ENCODE measurements at regions not wholly inside any gene's neighbourhood (a gene's known extent, or its start where the extent isn't known, plus 50 kb on each side); places are given as distances from the start of the nearest gene placed in this dataset.

DNA sequence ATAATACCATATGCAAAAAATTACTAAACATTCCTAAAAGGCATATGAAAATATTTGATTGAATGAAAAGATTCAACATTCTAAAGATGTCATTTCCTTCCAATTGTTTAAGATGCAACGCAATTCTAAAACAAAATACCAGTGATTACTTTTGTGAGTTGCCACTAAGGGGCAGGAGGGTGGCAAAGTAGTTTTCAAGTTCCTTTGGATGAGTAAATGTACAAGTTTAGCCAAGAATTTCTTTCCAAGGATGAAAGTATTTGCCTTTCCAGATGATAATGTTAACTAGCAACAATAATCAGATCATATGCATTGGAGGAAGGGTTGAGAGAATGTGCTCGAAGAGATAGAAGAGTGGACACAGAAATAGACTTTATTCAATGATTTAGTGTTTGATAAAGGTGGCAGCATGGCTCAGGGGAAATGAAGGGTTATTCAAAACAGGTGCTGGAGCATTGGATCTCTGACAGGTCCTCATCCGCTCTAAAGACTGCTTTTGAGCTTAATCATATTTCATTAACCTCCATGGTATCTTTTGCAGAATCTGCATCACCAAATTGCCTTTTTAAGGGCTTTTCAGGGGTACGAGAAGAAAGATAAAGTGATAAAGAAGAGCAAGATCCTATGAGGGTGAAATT lies 678.5 kb upstream of the TBX3 start:
- TF ChIP-seq CTCF (IDR thresholded peaks at IDR 0.05; ENCODE audit: low read length) (no peak), EZH2 (IDR thresholded peaks at IDR 0.05; ENCODE audit: borderline replicate concordance, low read length) (no peak)

Measured in OCI-LY1 (cell line).